ENCODE measurements at regions not wholly inside any gene's neighbourhood (a gene's known extent, or its start where the extent isn't known, plus 50 kb on each side); places are given as distances from the start of the nearest gene placed in this dataset.
"Not testable (repeated sequence)": the region's sequence is repeated elsewhere in the genome, so short reads cannot be mapped to it uniquely, and the experiment has no call there.

DNA sequence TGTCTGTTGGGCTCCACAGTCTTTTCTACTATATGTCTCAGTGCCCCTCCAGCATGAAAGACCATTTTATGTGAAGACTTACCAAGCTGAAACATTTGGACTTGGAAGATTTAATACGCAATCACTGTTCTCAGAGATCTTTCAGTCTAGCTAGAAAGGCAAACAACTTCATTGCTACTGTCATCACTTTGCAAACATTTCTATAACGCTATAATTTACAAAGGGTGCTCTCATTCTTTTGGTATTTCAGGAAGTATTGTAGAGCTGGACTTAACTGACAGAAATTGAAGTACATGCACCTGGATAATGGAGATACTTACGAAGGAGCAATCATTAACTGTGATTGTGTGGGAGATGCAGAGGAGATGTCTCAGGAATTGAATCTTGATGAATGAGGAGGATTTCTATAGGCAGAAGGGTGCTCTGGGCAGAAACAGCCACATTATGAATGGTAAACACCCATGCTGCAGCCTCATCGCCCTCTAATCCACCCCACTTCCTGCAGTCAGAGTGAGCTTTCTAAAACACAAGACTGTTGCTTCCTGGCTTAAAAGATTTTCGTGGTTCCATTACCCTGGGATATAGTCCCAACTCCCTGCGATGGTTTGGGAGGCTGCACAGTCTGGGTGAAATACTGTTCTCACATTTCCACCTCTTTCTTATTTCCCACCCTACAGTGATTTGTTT is 75.1 kb upstream of the GNG12 start:
- H3K27me3 Mint-ChIP-seq = peaks cover 3% of the 10 kb centered on the region
- ChIA-PET POLR2A (no interaction called here), CTCF (no interaction called here)
- H3K4me3 Mint-ChIP-seq = no peak overlapping the region
- no peak overlapping the region for H3K27ac Mint-ChIP-seq
- H3K36me3 Mint-ChIP-seq (ENCODE audit: low read depth) = no peaks in the 10 kb centered on the region
- H3K9me3 Mint-ChIP-seq = no peaks in the 10 kb centered on the region
- no peak for DNase-seq
- no peaks in the 10 kb centered on the region for H3K4me1 Mint-ChIP-seq

DNA sequence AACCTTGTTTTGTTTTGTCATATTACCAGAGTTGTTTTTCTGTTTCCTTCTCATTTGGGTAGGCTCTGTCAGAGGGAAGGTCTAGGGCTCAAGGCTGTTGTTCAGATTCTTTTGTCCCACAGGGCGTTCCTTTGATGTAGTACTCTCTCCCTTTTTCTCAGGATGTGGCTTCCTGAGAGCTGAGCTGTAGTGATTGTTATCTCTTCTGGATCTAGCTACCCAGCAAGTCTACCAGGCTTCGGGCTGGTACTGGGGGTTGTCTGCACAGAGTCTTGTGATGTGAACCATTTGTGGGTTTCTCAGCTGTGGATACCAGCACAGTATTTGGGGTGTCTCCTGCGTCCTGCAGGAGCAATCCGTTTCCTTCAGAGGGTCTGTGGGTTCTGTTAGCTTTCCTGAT is 74.2 kb upstream of the GNG12 start:
- H3K27me3 Mint-ChIP-seq; H3K27ac Mint-ChIP-seq; H3K36me3 Mint-ChIP-seq (ENCODE audit: low read depth); H3K4me3 Mint-ChIP-seq; H3K9me3 Mint-ChIP-seq; CTCF ChIA-PET; H3K4me1 Mint-ChIP-seq; DNase-seq: not testable (repeated sequence)
- POLR2A ChIA-PET = interaction anchor here (0.7 kb wide), 1 partner anchor 12 kb away, joined by 3 read pairs; no protein-coding TSS in a partner anchor

DNA sequence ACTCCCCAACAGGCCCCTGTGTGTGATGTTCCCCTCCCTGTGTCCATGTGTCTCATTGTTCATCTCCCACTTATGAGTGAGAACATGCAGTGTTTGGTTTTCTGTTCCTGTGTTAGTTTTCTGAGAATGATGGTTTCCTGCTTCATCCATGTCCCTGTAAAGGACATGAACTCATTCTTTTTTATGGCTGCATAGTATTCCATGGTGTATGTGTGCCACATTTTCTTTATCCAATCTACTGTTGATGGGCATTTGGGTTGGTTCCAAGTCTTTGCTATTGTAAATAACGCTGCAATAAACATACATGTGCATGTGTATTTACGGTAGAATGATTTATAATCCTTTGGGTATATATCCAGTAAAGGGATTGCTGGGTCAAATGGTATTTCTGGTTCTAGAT is 72.7 kb upstream of the GNG12 start:
- CTCF ChIA-PET; POLR2A ChIA-PET; H3K4me3 Mint-ChIP-seq; DNase-seq; H3K4me1 Mint-ChIP-seq; H3K27me3 Mint-ChIP-seq; H3K27ac Mint-ChIP-seq; H3K9me3 Mint-ChIP-seq; H3K36me3 Mint-ChIP-seq (ENCODE audit: low read depth): not testable (repeated sequence)

DNA sequence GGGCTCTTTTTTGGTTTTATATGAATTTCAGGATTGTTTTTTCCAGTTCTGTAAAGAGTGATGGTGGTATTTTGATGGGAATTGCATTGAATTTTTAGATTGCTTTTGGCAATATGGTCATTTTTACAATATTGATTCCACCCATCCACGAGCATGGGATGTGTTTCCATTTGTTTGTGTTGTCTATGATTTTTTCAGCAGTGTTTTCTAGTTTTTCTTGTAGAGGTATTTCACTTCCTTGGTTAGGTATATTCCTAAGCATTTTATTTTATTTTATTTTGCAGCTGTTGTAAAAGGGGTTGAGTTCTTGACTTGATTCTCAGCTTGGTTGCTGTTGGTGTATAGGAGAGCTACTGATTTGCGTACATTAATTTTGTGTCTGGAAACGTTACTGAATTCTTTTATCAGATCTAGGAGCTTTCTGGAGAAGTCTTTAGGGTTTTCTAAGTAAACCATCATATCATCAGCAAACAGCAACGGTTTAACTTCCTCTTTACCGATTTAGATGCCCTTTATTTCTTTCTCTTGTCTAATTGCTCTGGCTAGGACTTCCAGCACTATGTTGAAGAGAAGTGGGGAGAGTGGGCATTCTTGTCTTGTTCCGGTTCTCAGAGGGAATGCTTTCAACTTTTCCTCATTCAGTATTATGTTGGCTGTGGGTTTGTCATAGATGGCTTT is 69.4 kb upstream of the GNG12 start:
- POLR2A ChIA-PET; H3K9me3 Mint-ChIP-seq; H3K36me3 Mint-ChIP-seq (ENCODE audit: low read depth); H3K27ac Mint-ChIP-seq; H3K4me1 Mint-ChIP-seq; CTCF ChIA-PET; DNase-seq; H3K4me3 Mint-ChIP-seq; H3K27me3 Mint-ChIP-seq: not testable (repeated sequence)

DNA sequence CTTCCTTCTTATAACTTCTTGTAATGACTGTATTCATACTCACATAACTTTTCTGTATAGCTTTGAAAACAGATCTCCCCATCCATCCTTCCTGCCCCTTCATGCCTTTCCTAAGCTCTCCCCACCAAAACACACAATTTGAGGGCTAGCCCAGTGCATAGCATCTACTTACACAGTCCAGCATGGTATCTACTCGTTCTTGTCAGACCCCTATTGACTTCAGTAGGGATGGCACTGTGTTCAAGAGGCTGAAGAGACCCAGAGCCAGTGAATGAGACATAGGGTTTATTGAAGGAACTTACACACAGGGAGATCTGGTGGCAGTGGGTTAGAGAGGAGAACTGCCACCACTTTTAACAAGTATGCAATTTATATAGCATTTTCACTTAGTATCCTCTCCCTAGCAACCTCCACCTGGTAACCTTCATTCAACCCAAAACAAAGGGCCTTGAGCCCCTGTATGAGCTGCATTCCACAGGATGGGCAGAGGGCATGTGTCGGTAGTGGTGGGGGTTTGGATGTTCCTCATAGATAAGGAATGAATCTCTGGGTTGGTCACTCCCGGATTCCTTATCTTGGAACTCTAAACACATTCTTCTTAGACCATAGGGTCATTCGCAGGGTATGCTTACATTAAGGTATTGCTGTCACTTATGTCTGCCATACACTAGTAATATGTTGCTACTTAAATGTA is 64.9 kb upstream of the GNG12 start:
- no peaks in the 10 kb centered on the region for H3K36me3 Mint-ChIP-seq (ENCODE audit: low read depth)
- H3K27me3 Mint-ChIP-seq = peaks cover 6% of the 10 kb centered on the region
- H3K4me3 Mint-ChIP-seq = no peak overlapping the region
- no peak overlapping the region for H3K27ac Mint-ChIP-seq
- no peaks in the 10 kb centered on the region for H3K9me3 Mint-ChIP-seq
- no peaks in the 10 kb centered on the region for H3K4me1 Mint-ChIP-seq
- ChIA-PET POLR2A (no interaction called here), CTCF (no interaction called here)
- no peak for DNase-seq

DNA sequence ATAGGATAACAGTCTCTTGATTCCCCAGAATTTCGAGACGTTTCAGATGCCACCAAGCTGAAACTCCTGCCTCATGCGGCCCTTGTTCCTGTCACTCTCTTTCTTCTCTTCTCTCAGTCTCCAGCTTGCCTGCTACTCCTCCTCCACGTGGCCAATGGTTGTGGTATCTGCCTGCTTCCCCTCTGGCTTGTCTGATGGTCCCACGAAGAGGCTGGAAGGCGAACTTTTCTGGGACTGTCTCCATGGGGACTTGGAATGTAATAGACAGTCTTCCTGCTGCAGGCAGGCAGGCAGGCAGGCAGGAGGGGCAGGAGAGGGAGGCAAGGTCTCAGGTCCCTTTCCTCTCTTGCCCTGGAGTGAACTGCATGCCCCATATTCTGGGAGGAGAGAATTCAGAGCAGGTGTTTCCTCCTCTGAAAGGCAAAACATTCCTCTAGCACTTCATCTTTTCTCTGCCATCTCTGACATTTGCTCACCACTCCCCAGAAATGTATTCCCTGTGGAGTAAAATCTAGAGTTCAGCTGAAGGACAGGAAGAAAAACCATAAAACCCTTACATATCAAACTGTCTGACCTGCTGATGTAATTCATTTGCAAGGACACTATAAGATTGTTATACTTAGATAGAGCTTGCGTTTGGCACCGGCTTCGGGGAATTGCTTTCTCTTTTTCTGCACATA is 64.1 kb upstream of the GNG12 start:
- Mint-ChIP-seq H3K4me1 (no peaks in the 10 kb centered on the region), H3K27ac (no peak overlapping the region), H3K27me3 (peaks cover 6% of the 10 kb centered on the region), H3K4me3 (no peak overlapping the region), H3K9me3 (no peaks in the 10 kb centered on the region), H3K36me3 (ENCODE audit: low read depth) (no peaks in the 10 kb centered on the region)
- CTCF ChIA-PET = no interaction called here
- POLR2A ChIA-PET = no interaction called here
- DNase-seq = no peak

DNA sequence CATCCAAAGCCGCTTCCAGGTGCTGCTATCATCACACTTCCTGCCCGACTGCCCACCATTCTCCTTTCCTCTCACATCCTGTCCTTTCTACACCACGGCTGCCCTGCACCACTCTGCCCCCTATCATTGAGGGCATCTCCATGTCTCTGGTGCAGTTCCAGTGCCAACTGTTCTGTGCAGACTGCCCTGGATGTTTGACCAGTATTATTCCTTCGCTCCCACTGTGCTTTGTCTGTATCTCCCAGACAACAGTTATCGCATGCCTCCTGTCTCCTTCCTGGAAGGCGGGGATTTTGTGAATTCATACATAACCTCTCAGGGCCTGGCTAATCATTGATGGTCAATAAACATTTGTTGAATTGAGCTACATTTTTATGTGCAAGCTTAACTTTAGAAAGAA is 63.6 kb upstream of the GNG12 start:
- CTCF ChIA-PET = no interaction called here
- H3K36me3 Mint-ChIP-seq (ENCODE audit: low read depth) = no peaks in the 10 kb centered on the region
- H3K27ac Mint-ChIP-seq = no peak overlapping the region
- no peak for DNase-seq
- H3K9me3 Mint-ChIP-seq = no peaks in the 10 kb centered on the region
- POLR2A ChIA-PET = no interaction called here
- peaks cover 6% of the 10 kb centered on the region for H3K27me3 Mint-ChIP-seq
- H3K4me3 Mint-ChIP-seq = no peak overlapping the region
- no peaks in the 10 kb centered on the region for H3K4me1 Mint-ChIP-seq

DNA sequence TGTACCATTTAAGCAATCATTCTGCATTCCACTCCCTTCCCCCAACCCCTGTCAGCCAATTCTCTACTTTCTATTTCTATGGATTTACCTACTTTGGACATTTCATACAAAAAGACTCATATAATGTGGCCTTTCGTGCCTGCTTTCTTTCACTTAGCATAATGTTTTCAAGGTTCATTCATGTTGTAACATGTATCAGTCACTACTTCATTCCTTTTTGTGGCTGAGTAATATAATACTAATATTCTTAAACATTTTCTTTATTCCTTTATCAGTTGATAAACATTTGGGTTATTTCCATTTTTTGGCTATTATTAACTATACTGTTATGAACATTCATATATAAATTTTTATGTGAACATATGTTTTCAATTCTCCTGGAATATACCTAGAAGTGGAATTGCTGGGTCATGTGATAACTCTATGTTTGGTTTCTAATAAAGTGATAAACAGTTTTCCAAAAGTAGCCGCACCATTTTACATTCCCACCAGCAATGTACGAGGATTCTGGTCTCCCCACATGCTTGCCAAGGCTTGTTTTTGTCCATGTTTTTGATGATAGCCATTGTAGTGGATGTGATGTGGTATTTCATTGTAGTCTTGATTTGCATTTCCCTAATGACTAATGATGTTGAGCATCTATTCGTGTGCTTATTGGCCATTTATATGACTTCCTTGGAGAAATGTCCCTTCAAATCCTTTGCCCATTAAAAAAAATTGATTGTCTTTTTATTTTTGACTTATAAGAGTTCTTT is 61.9 kb upstream of the GNG12 start:
- Mint-ChIP-seq H3K36me3 (ENCODE audit: low read depth) (no peaks in the 10 kb centered on the region), H3K4me1 (no peaks in the 10 kb centered on the region), H3K27ac (no peak overlapping the region), H3K27me3 (peaks cover 14% of the 10 kb centered on the region), H3K4me3 (no peak overlapping the region), H3K9me3 (no peaks in the 10 kb centered on the region)
- ChIA-PET POLR2A (no interaction called here), CTCF (no interaction called here)
- DNase-seq = no peak

DNA sequence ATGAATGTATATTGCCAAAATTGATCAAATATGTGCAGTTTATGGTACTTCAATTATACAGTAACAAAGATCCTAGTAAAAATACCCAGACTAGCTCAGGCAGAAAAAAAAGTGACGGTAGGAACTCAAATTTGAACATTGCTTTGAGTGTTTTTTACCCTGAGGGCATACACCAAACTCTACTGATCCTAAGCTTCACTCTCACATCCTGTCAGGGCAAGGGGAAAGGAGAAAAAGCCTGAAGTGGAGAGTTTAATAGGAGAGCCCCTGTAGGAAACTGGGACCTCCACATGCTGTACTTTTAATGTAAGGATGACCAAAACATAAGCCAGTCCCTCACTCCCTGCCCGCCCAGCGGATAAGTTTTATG is 59.8 kb upstream of the GNG12 start:
- no peak overlapping the region for H3K27ac Mint-ChIP-seq
- peaks cover 3% of the 10 kb centered on the region for H3K4me1 Mint-ChIP-seq
- no peaks in the 10 kb centered on the region for H3K9me3 Mint-ChIP-seq
- H3K36me3 Mint-ChIP-seq (ENCODE audit: low read depth) = no peaks in the 10 kb centered on the region
- ChIA-PET CTCF (no interaction called here), POLR2A (interaction anchor here (0.6 kb wide), 1 partner anchor 293 kb away, joined by 3 read pairs; no protein-coding TSS in a partner anchor)
- peaks cover 12% of the 10 kb centered on the region for H3K27me3 Mint-ChIP-seq
- no peak for DNase-seq
- no peak overlapping the region for H3K4me3 Mint-ChIP-seq

DNA sequence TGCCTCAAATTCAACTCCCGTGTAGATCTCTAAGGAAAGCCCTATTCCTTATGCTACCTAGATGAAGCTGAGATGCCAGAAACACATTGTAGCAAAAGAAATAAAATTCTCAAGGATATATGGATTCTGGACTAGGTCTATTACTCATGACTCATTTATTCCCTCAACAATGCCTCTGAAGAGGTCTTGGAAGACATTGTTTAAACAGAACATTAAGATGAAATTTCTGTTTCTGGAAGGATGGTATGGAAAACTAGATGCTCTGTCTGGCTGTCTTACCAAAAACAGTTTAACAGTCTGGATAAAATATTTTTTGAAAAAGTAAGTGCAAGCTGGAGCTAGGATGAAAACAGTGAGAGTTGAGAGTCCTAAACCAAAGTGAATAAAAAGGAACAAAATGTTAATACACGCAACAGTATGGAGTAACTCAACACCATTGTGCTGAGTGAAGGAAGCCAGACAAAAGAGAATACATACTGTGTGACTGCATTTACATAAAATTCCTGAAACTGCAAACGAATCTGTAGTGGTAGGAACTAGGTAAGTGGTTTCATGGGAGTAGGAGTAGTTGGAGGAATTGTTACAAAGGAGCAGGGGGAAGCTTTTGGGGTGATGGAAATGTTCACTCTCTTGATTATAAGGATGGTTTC is 59.3 kb upstream of the GNG12 start:
- ChIA-PET POLR2A (no interaction called here), CTCF (no interaction called here)
- Mint-ChIP-seq H3K4me1 (peaks cover 3% of the 10 kb centered on the region), H3K9me3 (no peaks in the 10 kb centered on the region), H3K27me3 (peaks cover 12% of the 10 kb centered on the region), H3K27ac (no peak overlapping the region), H3K36me3 (ENCODE audit: low read depth) (no peaks in the 10 kb centered on the region), H3K4me3 (no peak overlapping the region)
- no peak for DNase-seq

DNA sequence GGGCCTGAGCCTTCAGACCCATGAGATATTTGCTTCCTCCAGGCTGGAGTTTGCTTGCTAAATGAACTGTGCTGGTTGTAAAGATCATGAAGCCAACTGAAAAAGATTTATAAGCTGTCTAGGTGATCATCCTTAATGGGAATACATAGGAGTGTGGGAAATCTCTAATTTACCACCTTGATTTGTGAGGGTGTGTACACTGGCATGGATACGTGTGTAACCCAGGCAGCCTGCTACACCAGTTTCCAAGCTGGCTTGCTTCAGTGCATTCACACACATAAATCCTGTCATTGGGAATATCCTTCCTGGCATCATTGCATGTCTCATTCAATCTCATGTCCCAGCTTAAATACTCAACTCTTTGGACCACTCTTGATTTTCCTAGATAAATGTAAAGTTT is 57.6 kb upstream of the GNG12 start:
- no peak for DNase-seq
- no peaks in the 10 kb centered on the region for H3K9me3 Mint-ChIP-seq
- ChIA-PET POLR2A (no interaction called here), CTCF (no interaction called here)
- no peak overlapping the region for H3K4me3 Mint-ChIP-seq
- peaks cover 10% of the 10 kb centered on the region for H3K27me3 Mint-ChIP-seq
- H3K27ac Mint-ChIP-seq = no peak overlapping the region
- H3K36me3 Mint-ChIP-seq (ENCODE audit: low read depth) = no peaks in the 10 kb centered on the region
- peaks cover 3% of the 10 kb centered on the region for H3K4me1 Mint-ChIP-seq

DNA sequence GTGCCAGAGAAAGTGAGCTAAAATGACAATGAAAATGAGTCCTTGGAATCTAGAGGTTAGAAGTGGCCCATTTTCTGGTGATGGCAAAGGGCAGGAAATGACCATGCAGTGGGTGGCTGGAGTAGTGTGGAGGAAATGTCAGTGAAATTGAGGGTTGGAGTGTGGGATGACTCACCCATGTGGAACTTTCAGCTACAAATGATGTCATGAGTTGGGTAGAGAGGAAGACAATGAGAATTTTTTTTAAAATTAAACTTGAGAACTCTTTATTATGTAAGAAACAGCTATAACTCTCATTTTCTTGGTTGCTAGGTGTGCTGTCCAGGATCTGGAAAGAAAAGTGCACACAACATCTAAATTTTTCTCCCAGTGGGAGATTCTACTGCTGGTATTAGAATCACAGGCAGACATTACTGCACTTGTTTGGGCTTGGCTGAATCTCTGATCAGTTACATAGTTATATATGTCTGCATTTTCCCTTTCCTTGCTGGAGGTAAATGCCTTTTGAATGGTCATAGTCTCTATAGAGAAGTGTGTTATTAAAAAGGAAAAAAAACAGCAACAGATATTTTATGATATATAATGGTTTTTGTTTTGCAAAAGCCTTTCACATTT is 56.8 kb upstream of the GNG12 start:
- Mint-ChIP-seq H3K27ac (no peak overlapping the region), H3K4me1 (peaks cover 3% of the 10 kb centered on the region)
- CTCF ChIA-PET = interaction anchor here (0.7 kb wide), 1 partner anchor 230 kb away, joined by 3 read pairs; no protein-coding TSS in a partner anchor

More for the DNA sequence above, 56.8 kb upstream of the GNG12 start:
- Mint-ChIP-seq H3K4me3 (no peak overlapping the region), H3K27me3 (peaks cover 10% of the 10 kb centered on the region), H3K9me3 (no peaks in the 10 kb centered on the region), H3K36me3 (ENCODE audit: low read depth) (no peaks in the 10 kb centered on the region)
- no peak for DNase-seq
- POLR2A ChIA-PET = no interaction called here

Data from activated CD4-positive, alpha-beta memory T cell treated with anti-CD3 and anti-CD28 coated beads, Interleukin-2, amount 10 ng/mL, durations not matched to agents 7 days and 5 days (primary cell).